Transverse colon (tissue), 4 donors: ENCODE measurements at regions not wholly inside any gene's neighbourhood (a gene's known extent, or its start where the extent isn't known, plus 50 kb on each side); places are given as distances from the start of the nearest gene placed in this dataset.

Source experiments
- CTCF ChIP-seq, 5 experiments: fragments of 200-600 bp in 3 of 5; fragments of 450-650 bp in 2 of 5; sonication (generic) in 3 of 5; IDR thresholded peaks; 1 replicate in 2 of 5; 2 replicates in 3 of 5; pipeline ENCODE4 v1.5.1; 2016 to 2017; ENCODE audit warnings: antibody characterized with exemption in 5 of 5, inconsistent platforms in 3 of 5, mild to moderate bottlenecking in 2 of 5, moderate library complexity in 1 of 5
- EP300 ChIP-seq: sonication (generic); formaldehyde crosslinking; IDR thresholded peaks from one replicate; pipeline ENCODE4 v1.6.1; 2017; ENCODE audit warnings: antibody characterized with exemption, low read depth
- POLR2A ChIP-seq: fragments of 450-650 bp; IDR thresholded peaks from one replicate; pipeline ENCODE4 v1.6.1; 2016; ENCODE audit warnings: antibody characterized with exemption, mild to moderate bottlenecking, moderate library complexity
- POLR2AphosphoS5 ChIP-seq, 3 donors: sonication (generic); formaldehyde crosslinking; IDR thresholded peaks; one replicate each; pipeline ENCODE4 v1.6.1; 2016; ENCODE audit warnings: antibody characterized with exemption in 3 of 3

- TF ChIP-seq CTCF (IDR thresholded peaks at IDR 0.05), result no peak
- no peak for TF ChIP-seq POLR2A
- no peak for TF ChIP-seq EP300
- TF ChIP-seq POLR2AphosphoS5 (IDR thresholded peaks at IDR 0.05), result no peak
Observed at GRCh38 chr7:130917669-130918128, 183.7 kb upstream of the KLF14 start.
